ENCODE measurements at regions not wholly inside any gene's neighbourhood (a gene's known extent, or its start where the extent isn't known, plus 50 kb on each side); places are given as distances from the start of the nearest gene placed in this dataset.

- intact Hi-C loops (cut with micrococcal nuclease) = no loop called here
- Histone ChIP-seq H3K4me3 (replicated peaks in 1 of 3; ENCODE audit: low read depth in 2 of 3, low read length in 3 of 3) (no peak overlapping the region), H3K9me3 (replicated peaks in 1 of 2; ENCODE audit: control insufficient read depth in 1 of 2, insufficient read depth in 1 of 2, low read length in 2 of 2) (no peaks in the 10 kb centered on the region), H3K4me2 (replicated peaks; ENCODE audit: extremely low read depth, low read length, poor library complexity, severe bottlenecking) (no peak overlapping the region), H3K79me2 (ENCODE audit: insufficient read depth, low read length) (no peaks in the 10 kb centered on the region), H3K36me3 (replicated peaks in 1 of 2; ENCODE audit: control insufficient read depth in 1 of 2, insufficient read depth in 2 of 2, low read length in 2 of 2) (no peaks in the 10 kb centered on the region), H3K27me3 (ENCODE audit: control insufficient read depth in 2 of 2, insufficient read depth in 2 of 2, low read length in 2 of 2) (no peaks in the 10 kb centered on the region), H4K20me1 (ENCODE audit: insufficient read depth, low read length) (no peaks in the 10 kb centered on the region), H2AFZ (ENCODE audit: insufficient read depth, low read depth, low read length, poor library complexity, severe bottlenecking) (no peak overlapping the region), H3K4me1 (ENCODE audit: control insufficient read depth in 1 of 2, insufficient read depth in 2 of 2, low read length in 2 of 2) (no peaks in the 10 kb centered on the region), H3K9ac (ENCODE audit: insufficient read depth, low read length, poor library complexity, severe bottlenecking) (no peak overlapping the region), H3K27ac (ENCODE audit: low read depth in 1 of 2, low read length in 2 of 2) (no peak overlapping the region)
- H3K27ac Mint-ChIP-seq = no peak overlapping the region
- 93% methylated on average over 12 of the region's 20 CpGs for WGBS (ENCODE audit: insufficient coverage)
- no peak overlapping the region for H3K4me3 Mint-ChIP-seq
- no peaks in the 10 kb centered on the region for H3K4me1 Mint-ChIP-seq
- peaks cover 5 to 7% (median 5%) of the 10 kb centered on the region in 3 donors for H3K27me3 Mint-ChIP-seq (ENCODE audit: low read depth in 3 of 3)
- DNase-seq = no peak
- H3K36me3 Mint-ChIP-seq = no peaks in the 10 kb centered on the region
- TF ChIP-seq CTCF (IDR thresholded peaks at IDR 0.05) = no peak
- H3K9me3 Mint-ChIP-seq = peaks cover 0 to 2% (median 0%) of the 10 kb centered on the region in 7 donors
Observed at GRCh38 chr18:79598633-79599175, 80.9 kb upstream of the CTDP1 start.

- no peak overlapping the region for H3K4me3 Mint-ChIP-seq
- Histone ChIP-seq H3K4me3 (replicated peaks in 1 of 3; ENCODE audit: low read depth in 2 of 3, low read length in 3 of 3) (no peak overlapping the region), H3K9me3 (replicated peaks in 1 of 2; ENCODE audit: control insufficient read depth in 1 of 2, insufficient read depth in 1 of 2, low read length in 2 of 2) (no peaks in the 10 kb centered on the region), H3K9ac (ENCODE audit: insufficient read depth, low read length, poor library complexity, severe bottlenecking) (no peak overlapping the region), H3K79me2 (ENCODE audit: insufficient read depth, low read length) (no peaks in the 10 kb centered on the region), H3K4me2 (replicated peaks; ENCODE audit: extremely low read depth, low read length, poor library complexity, severe bottlenecking) (no peak overlapping the region), H3K36me3 (replicated peaks in 1 of 2; ENCODE audit: control insufficient read depth in 1 of 2, insufficient read depth in 2 of 2, low read length in 2 of 2) (no peaks in the 10 kb centered on the region), H4K20me1 (ENCODE audit: insufficient read depth, low read length) (no peaks in the 10 kb centered on the region), H3K27ac (ENCODE audit: low read depth in 1 of 2, low read length in 2 of 2) (no peak overlapping the region), H2AFZ (ENCODE audit: insufficient read depth, low read depth, low read length, poor library complexity, severe bottlenecking) (no peak overlapping the region), H3K4me1 (ENCODE audit: control insufficient read depth in 1 of 2, insufficient read depth in 2 of 2, low read length in 2 of 2) (no peaks in the 10 kb centered on the region), H3K27me3 (ENCODE audit: control insufficient read depth in 2 of 2, insufficient read depth in 2 of 2, low read length in 2 of 2) (no peaks in the 10 kb centered on the region)
- 86% methylated on average over 18 of the region's 19 CpGs for WGBS (ENCODE audit: insufficient coverage)
- no peak overlapping the region for H3K27ac Mint-ChIP-seq
- peaks cover 5 to 7% (median 5%) of the 10 kb centered on the region in 3 donors for H3K27me3 Mint-ChIP-seq (ENCODE audit: low read depth in 3 of 3)
- TF ChIP-seq CTCF (IDR thresholded peaks at IDR 0.05) = no peak
- no peaks in the 10 kb centered on the region for H3K36me3 Mint-ChIP-seq
- H3K9me3 Mint-ChIP-seq = peaks cover 0 to 2% (median 0%) of the 10 kb centered on the region in 7 donors
- H3K4me1 Mint-ChIP-seq = no peaks in the 10 kb centered on the region
- DNase-seq = no peak
- intact Hi-C loops (cut with micrococcal nuclease) = no loop called here
Observed at GRCh38 chr18:79599441-79599931, 80.1 kb upstream of the CTDP1 start.

Data from CD14-positive monocyte (primary cell).